Vagina (tissue), 2 donors: ENCODE measurements at regions not wholly inside any gene's neighbourhood (a gene's known extent, or its start where the extent isn't known, plus 50 kb on each side); places are given as distances from the start of the nearest gene placed in this dataset.

Experiments used
- POLR2A ChIP-seq, 2 donors: fragments of 450-650 bp; IDR thresholded peaks; one replicate each; pipeline ENCODE4 v1.6.1; 2017; ENCODE audit warnings: antibody characterized with exemption in 2 of 2, mild to moderate bottlenecking in 2 of 2, moderate library complexity in 2 of 2
- TF ChIP-seq, protein P1 (sequence below), 3 experiments: fragments of 450-650 bp in 2 of 3; fragments of 200-600 bp in 1 of 3; sonication (generic) in 1 of 3; IDR thresholded peaks; one replicate each; pipeline ENCODE4 v1.5.1; 2017 to 2019; ENCODE audit warnings: antibody characterized with exemption in 3 of 3, mild to moderate bottlenecking in 2 of 3, moderate library complexity in 2 of 3

DNA sequence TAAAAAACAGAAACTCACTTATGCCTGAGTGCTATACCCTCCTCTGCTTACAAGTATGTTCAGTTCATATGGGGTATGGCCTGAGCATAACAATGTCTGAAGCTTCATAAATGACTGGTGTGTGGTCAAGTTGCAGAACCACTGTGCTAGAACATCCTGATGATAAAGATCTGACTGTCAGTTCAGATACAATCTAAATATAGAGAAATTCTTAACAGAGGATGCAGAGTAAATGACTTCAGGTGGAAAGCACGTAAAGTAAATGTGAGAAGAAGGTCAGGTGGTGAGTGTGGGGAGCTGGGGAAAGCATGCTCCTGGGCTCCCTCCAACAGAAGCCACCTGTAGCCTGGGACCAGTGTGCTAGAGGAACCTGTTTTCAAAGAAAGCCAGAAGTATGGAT is 926.2 kb downstream of the TSN start:
- TF ChIP-seq, protein P1, sequence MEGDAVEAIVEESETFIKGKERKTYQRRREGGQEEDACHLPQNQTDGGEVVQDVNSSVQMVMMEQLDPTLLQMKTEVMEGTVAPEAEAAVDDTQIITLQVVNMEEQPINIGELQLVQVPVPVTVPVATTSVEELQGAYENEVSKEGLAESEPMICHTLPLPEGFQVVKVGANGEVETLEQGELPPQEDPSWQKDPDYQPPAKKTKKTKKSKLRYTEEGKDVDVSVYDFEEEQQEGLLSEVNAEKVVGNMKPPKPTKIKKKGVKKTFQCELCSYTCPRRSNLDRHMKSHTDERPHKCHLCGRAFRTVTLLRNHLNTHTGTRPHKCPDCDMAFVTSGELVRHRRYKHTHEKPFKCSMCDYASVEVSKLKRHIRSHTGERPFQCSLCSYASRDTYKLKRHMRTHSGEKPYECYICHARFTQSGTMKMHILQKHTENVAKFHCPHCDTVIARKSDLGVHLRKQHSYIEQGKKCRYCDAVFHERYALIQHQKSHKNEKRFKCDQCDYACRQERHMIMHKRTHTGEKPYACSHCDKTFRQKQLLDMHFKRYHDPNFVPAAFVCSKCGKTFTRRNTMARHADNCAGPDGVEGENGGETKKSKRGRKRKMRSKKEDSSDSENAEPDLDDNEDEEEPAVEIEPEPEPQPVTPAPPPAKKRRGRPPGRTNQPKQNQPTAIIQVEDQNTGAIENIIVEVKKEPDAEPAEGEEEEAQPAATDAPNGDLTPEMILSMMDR (IDR thresholded peaks at IDR 0.05) = no peak
- TF ChIP-seq POLR2A (IDR thresholded peaks at IDR 0.05) = no peak
